ENCODE measurements at regions not wholly inside any gene's neighbourhood (a gene's known extent, or its start where the extent isn't known, plus 50 kb on each side); places are given as distances from the start of the nearest gene placed in this dataset.

GRCh38 chr4:115437739-115438138 lies 324.3 kb upstream of the NDST4 start:
- TF ChIP-seq CTCF (IDR thresholded peaks at IDR 0.05; ENCODE audit: poor library complexity) (no peak), EZH2 (IDR thresholded peaks at IDR 0.05; ENCODE audit: borderline replicate concordance) (no peak)

Data from hepatocyte (in vitro differentiated cells).